ENCODE measurements at regions not wholly inside any gene's neighbourhood (a gene's known extent, or its start where the extent isn't known, plus 50 kb on each side); places are given as distances from the start of the nearest gene placed in this dataset.

DNA sequence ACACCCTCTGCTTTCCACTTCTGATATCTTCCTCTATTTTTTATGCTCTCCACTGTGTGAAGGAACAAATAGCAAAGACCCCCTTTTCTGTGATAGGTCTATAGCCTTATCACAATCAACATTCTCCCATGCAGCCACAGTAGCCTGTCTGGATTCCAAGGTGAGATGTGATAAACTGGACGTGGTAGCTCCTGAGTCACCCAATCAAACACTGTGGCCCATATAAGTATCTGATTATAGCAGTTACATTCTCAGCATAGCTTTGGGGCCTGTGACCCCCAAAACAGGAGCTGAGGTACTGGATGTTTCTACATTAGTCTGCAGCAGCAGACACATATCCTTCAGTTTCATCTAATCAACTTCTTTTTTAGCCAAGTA lies 172.7 kb upstream of the IGFBP7 start:
- Mint-ChIP-seq H3K27me3 (ENCODE audit: low read depth in 3 of 3) (peaks cover 0 to 4% (median 4%) of the 10 kb centered on the region in 3 donors), H3K4me1 (no peaks in the 10 kb centered on the region), H3K27ac (no peak overlapping the region), H3K36me3 (no peaks in the 10 kb centered on the region), H3K4me3 (no peak overlapping the region), H3K9me3 (no peaks in the 10 kb centered on the region)
- no peak for DNase-seq

DNA sequence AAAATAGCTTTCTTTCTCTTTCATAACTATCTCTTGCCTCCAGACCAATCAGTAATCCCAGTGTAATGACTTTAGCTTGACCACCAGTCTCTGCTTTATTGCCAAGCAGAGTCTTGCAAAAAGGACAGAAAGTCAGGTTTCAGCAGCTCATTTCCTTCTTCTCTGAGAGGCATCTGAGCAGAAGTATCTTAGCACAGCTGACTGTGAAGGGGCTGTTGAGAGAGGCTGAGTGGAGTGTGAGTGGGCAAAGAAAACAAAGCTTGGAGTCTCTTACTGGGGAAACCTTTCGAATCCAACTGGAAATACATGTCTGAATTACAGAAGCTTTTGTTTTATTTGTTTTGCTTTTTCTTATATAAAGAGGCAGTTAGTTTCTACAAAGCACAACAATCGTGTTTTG lies 170.3 kb upstream of the IGFBP7 start:
- H3K27me3 Mint-ChIP-seq (ENCODE audit: low read depth in 3 of 3), result peaks cover 0 to 4% (median 2%) of the 10 kb centered on the region in 3 donors
- no peaks in the 10 kb centered on the region for H3K4me1 Mint-ChIP-seq
- DNase-seq, result no peak
- H3K9me3 Mint-ChIP-seq, result no peaks in the 10 kb centered on the region
- no peak overlapping the region for H3K27ac Mint-ChIP-seq
- H3K4me3 Mint-ChIP-seq, result no peak overlapping the region
- H3K36me3 Mint-ChIP-seq, result no peaks in the 10 kb centered on the region

DNA sequence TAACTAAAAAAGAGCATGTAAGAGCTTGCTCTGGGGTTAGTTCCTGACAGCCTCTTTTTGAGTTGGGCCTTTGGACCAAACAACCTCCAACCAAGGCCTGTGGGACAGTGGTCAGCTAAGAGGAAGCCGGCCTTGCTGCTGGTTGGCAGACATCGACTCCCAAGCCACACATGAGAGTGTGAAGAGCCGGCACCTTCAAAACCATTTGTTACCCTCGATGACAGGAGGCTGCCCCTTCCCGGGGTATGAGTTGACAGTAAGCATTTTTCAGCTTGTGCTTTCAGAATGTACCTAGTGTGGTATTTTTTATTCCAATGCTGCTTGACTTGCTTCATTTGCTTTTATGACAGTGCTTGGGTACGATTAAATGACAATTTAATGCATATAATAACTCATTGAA lies 168.6 kb upstream of the IGFBP7 start:
- Mint-ChIP-seq H3K4me1 (no peaks in the 10 kb centered on the region), H3K36me3 (no peaks in the 10 kb centered on the region), H3K9me3 (no peaks in the 10 kb centered on the region), H3K27me3 (ENCODE audit: low read depth in 3 of 3) (peaks cover 0 to 5% (median 4%) of the 10 kb centered on the region in 3 donors), H3K27ac (no peak overlapping the region), H3K4me3 (no peak overlapping the region)
- no peak for DNase-seq

- Mint-ChIP-seq H3K27ac (no peak overlapping the region), H3K4me3 (no peak overlapping the region), H3K9me3 (no peaks in the 10 kb centered on the region), H3K27me3 (ENCODE audit: low read depth in 3 of 3) (peaks cover 0 to 5% (median 2%) of the 10 kb centered on the region in 3 donors), H3K36me3 (no peaks in the 10 kb centered on the region), H3K4me1 (no peaks in the 10 kb centered on the region)
- no peak for DNase-seq
These were observed 163.9 kb upstream of the IGFBP7 start for GRCh38 chr4:57274082-57274481.

- Mint-ChIP-seq H3K27ac (no peak overlapping the region), H3K36me3 (no peaks in the 10 kb centered on the region), H3K9me3 (no peaks in the 10 kb centered on the region), H3K4me1 (no peaks in the 10 kb centered on the region), H3K27me3 (ENCODE audit: low read depth in 3 of 3) (peaks cover 4 to 7% (median 4%) of the 10 kb centered on the region in 3 donors), H3K4me3 (no peak overlapping the region)
- no peak for DNase-seq
These were observed 160.2 kb upstream of the IGFBP7 start for GRCh38 chr4:57270346-57270745.

GRCh38 chr4:57265831-57266582 lies 155.8 kb upstream of the IGFBP7 start:
- no peak overlapping the region for H3K4me3 Mint-ChIP-seq
- no peak overlapping the region for H3K27ac Mint-ChIP-seq
- H3K4me1 Mint-ChIP-seq, result no peaks in the 10 kb centered on the region
- DNase-seq, result no peak
- no peaks in the 10 kb centered on the region for H3K36me3 Mint-ChIP-seq
- H3K27me3 Mint-ChIP-seq (ENCODE audit: low read depth in 3 of 3), result peaks cover 3 to 7% (median 4%) of the 10 kb centered on the region in 3 donors
- peaks cover 0 to 13% (median 0%) of the 10 kb centered on the region in 6 donors for H3K9me3 Mint-ChIP-seq

DNA sequence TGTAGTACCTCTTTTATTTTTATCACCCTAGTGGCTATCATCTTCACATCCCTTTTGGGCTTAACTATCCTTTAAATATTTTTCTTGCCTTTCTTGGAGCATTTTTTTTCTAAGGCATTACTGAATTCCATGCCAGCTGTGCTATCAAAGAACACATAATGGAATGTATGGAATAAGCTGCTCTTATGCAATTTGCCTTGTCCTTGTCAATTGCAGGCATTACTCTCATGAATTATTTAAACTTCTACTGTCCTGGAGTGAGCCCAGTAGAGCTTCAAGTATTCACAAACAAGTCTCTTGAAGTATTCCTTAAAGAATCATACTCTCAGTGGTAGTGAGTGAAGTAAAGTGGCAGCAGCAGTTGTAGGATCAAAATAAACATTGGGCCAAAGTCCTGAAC lies 144.6 kb upstream of the IGFBP7 start:
- Mint-ChIP-seq H3K4me3 (no peak overlapping the region), H3K27ac (no peak overlapping the region), H3K36me3 (no peaks in the 10 kb centered on the region), H3K4me1 (no peaks in the 10 kb centered on the region), H3K9me3 (peaks cover 0 to 10% (median 0%) of the 10 kb centered on the region in 6 donors), H3K27me3 (ENCODE audit: low read depth in 3 of 3) (peaks cover 0 to 6% (median 3%) of the 10 kb centered on the region in 3 donors)
- DNase-seq, result no peak

DNA sequence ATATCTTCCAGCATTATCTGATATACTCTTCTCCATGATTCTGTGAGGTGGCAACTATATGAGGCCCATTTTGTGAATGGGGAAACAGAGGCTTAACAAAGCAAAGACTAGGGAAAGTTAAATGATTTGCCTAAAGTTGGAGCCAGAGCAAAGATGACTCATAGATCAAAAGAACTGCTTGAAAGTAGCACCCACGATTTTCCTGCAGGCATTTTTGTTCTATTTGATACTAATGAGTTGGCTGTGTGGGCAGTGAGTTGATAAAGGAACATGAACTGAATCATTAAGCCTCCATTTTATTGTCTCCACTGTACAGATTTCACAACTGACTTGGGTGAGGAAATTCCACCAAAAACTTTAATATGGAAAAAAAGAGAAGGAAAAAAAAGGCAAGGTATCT lies 138.9 kb upstream of the IGFBP7 start:
- no peak overlapping the region for H3K27ac Mint-ChIP-seq
- H3K4me1 Mint-ChIP-seq, result no peaks in the 10 kb centered on the region
- H3K36me3 Mint-ChIP-seq, result no peaks in the 10 kb centered on the region
- peaks cover 3 to 7% (median 5%) of the 10 kb centered on the region in 3 donors for H3K27me3 Mint-ChIP-seq (ENCODE audit: low read depth in 3 of 3)
- no peak overlapping the region for H3K4me3 Mint-ChIP-seq
- DNase-seq, result no peak
- peaks cover 0 to 12% (median 0%) of the 10 kb centered on the region in 6 donors for H3K9me3 Mint-ChIP-seq

- no peak for DNase-seq
- peaks cover 0 to 7% (median 2%) of the 10 kb centered on the region in 3 donors for H3K27me3 Mint-ChIP-seq (ENCODE audit: low read depth in 3 of 3)
- H3K4me3 Mint-ChIP-seq, result no peak overlapping the region
- no peaks in the 10 kb centered on the region for H3K36me3 Mint-ChIP-seq
- H3K27ac Mint-ChIP-seq, result no peak overlapping the region
- peaks cover 0 to 7% (median 0%) of the 10 kb centered on the region in 6 donors for H3K9me3 Mint-ChIP-seq
- H3K4me1 Mint-ChIP-seq, result no peaks in the 10 kb centered on the region
These were observed 132.9 kb upstream of the IGFBP7 start for GRCh38 chr4:57243076-57243475.

GRCh38 chr4:57234252-57234775 lies 124.1 kb upstream of the IGFBP7 start:
- Mint-ChIP-seq H3K36me3 (no peaks in the 10 kb centered on the region), H3K27me3 (ENCODE audit: low read depth in 3 of 3) (peaks cover 0 to 3% (median 2%) of the 10 kb centered on the region in 3 donors), H3K4me1 (no peaks in the 10 kb centered on the region), H3K4me3 (no peak overlapping the region), H3K27ac (no peak overlapping the region), H3K9me3 (peaks cover 0 to 6% (median 0%) of the 10 kb centered on the region in 6 donors)
- no peak for DNase-seq

GRCh38 chr4:57233386-57233785 lies 123.2 kb upstream of the IGFBP7 start:
- Mint-ChIP-seq H3K4me3 (no peak overlapping the region), H3K9me3 (peaks cover 0 to 6% (median 0%) of the 10 kb centered on the region in 6 donors), H3K4me1 (no peaks in the 10 kb centered on the region), H3K27me3 (ENCODE audit: low read depth in 3 of 3) (peaks cover 0 to 3% (median 2%) of the 10 kb centered on the region in 3 donors), H3K27ac (no peak overlapping the region), H3K36me3 (no peaks in the 10 kb centered on the region)
- DNase-seq, result no peak

GRCh38 chr4:57231781-57232180 lies 121.6 kb upstream of the IGFBP7 start:
- no peaks in the 10 kb centered on the region for H3K4me1 Mint-ChIP-seq
- peaks cover 0 to 9% (median 5%) of the 10 kb centered on the region in 3 donors for H3K27me3 Mint-ChIP-seq (ENCODE audit: low read depth in 3 of 3)
- DNase-seq, result no peak
- no peaks in the 10 kb centered on the region for H3K36me3 Mint-ChIP-seq
- no peak overlapping the region for H3K4me3 Mint-ChIP-seq
- H3K9me3 Mint-ChIP-seq, result peaks cover 0 to 6% (median 0%) of the 10 kb centered on the region in 6 donors
- no peak overlapping the region for H3K27ac Mint-ChIP-seq

GRCh38 chr4:57220734-57221133 lies 110.5 kb upstream of the IGFBP7 start:
- Mint-ChIP-seq H3K27me3 (ENCODE audit: low read depth in 3 of 3) (peaks cover 0 to 2% (median 0%) of the 10 kb centered on the region in 3 donors), H3K9me3 (no peaks in the 10 kb centered on the region), H3K4me3 (no peak overlapping the region), H3K4me1 (no peaks in the 10 kb centered on the region), H3K27ac (no peak overlapping the region), H3K36me3 (no peaks in the 10 kb centered on the region)
- DNase-seq, result no peak

DNA sequence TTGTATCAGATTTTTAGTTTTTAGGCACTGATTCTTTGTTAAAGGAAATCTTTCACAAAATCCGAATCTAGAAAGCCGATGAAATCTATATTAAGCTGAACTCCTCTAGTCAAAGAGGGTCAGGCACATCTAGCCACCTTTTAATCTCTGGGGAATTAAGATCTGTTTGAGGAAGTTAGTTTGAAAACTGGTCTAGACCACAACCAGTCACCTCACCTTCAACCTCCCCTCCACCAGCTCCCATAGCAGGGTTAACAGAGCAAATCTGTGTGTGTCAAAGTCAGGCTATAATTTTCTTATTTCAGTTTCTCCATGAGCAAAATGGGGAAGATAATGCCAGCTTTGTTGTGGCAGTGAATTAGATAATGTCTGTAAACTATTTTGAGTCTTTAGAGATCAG lies 110.0 kb upstream of the IGFBP7 start:
- no peak for DNase-seq
- no peaks in the 10 kb centered on the region for H3K36me3 Mint-ChIP-seq
- H3K27me3 Mint-ChIP-seq (ENCODE audit: low read depth in 3 of 3), result peaks cover 0 to 2% (median 0%) of the 10 kb centered on the region in 3 donors
- H3K27ac Mint-ChIP-seq, result no peak overlapping the region
- no peaks in the 10 kb centered on the region for H3K4me1 Mint-ChIP-seq
- no peak overlapping the region for H3K4me3 Mint-ChIP-seq
- no peaks in the 10 kb centered on the region for H3K9me3 Mint-ChIP-seq

DNA sequence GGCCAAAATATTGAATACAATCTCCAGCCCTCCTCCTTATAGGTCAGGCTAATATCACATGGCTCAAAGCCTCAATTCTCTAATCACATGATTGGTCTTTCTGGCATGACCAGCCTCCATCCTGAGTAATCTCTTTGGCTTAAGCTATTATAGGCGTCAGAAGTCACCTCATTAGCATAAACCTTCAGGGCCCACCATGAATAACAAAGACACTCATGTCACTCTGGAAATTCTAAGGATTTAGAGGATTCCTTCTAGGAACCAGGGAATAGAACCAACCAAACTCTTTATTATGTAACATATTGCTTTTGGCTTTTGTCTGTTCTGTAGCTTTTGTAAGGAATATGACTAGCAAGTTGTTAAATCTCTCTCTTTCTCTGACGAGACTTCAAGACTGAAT lies 109.2 kb upstream of the IGFBP7 start:
- Mint-ChIP-seq H3K4me3 (no peak overlapping the region), H3K4me1 (no peaks in the 10 kb centered on the region), H3K9me3 (no peaks in the 10 kb centered on the region), H3K36me3 (no peaks in the 10 kb centered on the region), H3K27ac (no peak overlapping the region), H3K27me3 (ENCODE audit: low read depth in 3 of 3) (peaks cover 0 to 2% (median 0%) of the 10 kb centered on the region in 3 donors)
- DNase-seq, result no peak

Data from immature natural killer cell (primary cell).